ENCODE measurements at regions not wholly inside any gene's neighbourhood (a gene's known extent, or its start where the extent isn't known, plus 50 kb on each side); places are given as distances from the start of the nearest gene placed in this dataset.

- no peak overlapping the region for H3K9ac ChIP-seq (ENCODE audit: low read length in 3 of 3)
- H3K36me3 ChIP-seq (ENCODE audit: control insufficient read depth in 2 of 3, insufficient read depth in 3 of 3, low read length in 3 of 3): no peaks in the 10 kb centered on the region
- DNase-seq (peak in 1 of 5 donors; percentile 9), FAIRE-seq (no peak)
- no peaks in the 10 kb centered on the region for H3K9me3 ChIP-seq (ENCODE audit: control insufficient read depth in 2 of 3, insufficient read depth in 1 of 3, low read length in 3 of 3)
- intact Hi-C loops (cut with DNase I): no loop called here
- H3K4me1 ChIP-seq (ENCODE audit: control insufficient read depth in 2 of 3, insufficient read depth in 2 of 3, low read depth in 1 of 3, low read length in 3 of 3): no peaks in the 10 kb centered on the region
- TF ChIP-seq, protein P1, sequence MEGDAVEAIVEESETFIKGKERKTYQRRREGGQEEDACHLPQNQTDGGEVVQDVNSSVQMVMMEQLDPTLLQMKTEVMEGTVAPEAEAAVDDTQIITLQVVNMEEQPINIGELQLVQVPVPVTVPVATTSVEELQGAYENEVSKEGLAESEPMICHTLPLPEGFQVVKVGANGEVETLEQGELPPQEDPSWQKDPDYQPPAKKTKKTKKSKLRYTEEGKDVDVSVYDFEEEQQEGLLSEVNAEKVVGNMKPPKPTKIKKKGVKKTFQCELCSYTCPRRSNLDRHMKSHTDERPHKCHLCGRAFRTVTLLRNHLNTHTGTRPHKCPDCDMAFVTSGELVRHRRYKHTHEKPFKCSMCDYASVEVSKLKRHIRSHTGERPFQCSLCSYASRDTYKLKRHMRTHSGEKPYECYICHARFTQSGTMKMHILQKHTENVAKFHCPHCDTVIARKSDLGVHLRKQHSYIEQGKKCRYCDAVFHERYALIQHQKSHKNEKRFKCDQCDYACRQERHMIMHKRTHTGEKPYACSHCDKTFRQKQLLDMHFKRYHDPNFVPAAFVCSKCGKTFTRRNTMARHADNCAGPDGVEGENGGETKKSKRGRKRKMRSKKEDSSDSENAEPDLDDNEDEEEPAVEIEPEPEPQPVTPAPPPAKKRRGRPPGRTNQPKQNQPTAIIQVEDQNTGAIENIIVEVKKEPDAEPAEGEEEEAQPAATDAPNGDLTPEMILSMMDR (IDR thresholded peaks at IDR 0.05; ENCODE audit: borderline replicate concordance, extremely low read depth, insufficient read depth): no peak
- H3K27ac ChIP-seq (ENCODE audit: low read depth in 2 of 2, low read length in 2 of 2): no peak overlapping the region
- no peaks in the 10 kb centered on the region for H3K27me3 ChIP-seq (ENCODE audit: control insufficient read depth, insufficient read depth, low read length)
- no peak overlapping the region for H3K4me3 ChIP-seq (ENCODE audit: low read length in 3 of 3)
Measured at GRCh38 chr21:16847211-16847610, 665.6 kb upstream of the CXADR start.

DNA sequence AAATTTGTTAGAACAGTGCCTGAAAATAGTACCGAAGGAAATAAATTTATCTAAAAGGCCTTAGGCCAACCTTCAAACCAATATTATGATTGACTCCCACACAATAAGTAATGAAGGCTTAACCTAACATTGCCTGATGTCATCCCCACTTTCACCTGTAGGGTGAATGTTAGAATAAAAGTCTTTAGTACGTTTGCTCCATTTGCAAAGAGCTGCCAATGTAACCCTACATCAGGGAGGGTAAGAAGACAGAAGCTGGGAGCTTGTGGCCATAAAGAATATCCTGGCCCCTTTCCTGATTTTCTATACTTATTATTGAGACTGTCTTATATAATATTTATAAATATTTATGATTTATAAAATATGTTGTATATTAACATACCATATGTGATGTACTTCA lies 661.8 kb upstream of the CXADR start:
- FAIRE-seq (no peak), DNase-seq (no peak)
- H3K4me3 ChIP-seq (ENCODE audit: low read length in 3 of 3): no peak overlapping the region
- no peaks in the 10 kb centered on the region for H3K36me3 ChIP-seq (ENCODE audit: control insufficient read depth in 2 of 3, insufficient read depth in 3 of 3, low read length in 3 of 3)
- peaks cover 0 to 8% (median 1%) of the 10 kb centered on the region in 3 donors for H3K9me3 ChIP-seq (ENCODE audit: control insufficient read depth in 2 of 3, insufficient read depth in 1 of 3, low read length in 3 of 3)
- no peak overlapping the region for H3K9ac ChIP-seq (ENCODE audit: low read length in 3 of 3)
- H3K27ac ChIP-seq (ENCODE audit: low read depth in 2 of 2, low read length in 2 of 2): no peak overlapping the region
- intact Hi-C loops (cut with DNase I): no loop called here
- no peaks in the 10 kb centered on the region for H3K4me1 ChIP-seq (ENCODE audit: control insufficient read depth in 2 of 3, insufficient read depth in 2 of 3, low read depth in 1 of 3, low read length in 3 of 3)
- TF ChIP-seq, protein P1 (IDR thresholded peaks at IDR 0.05; ENCODE audit: borderline replicate concordance, extremely low read depth, insufficient read depth): no peak
- no peaks in the 10 kb centered on the region for H3K27me3 ChIP-seq (ENCODE audit: control insufficient read depth, insufficient read depth, low read length)

DNA sequence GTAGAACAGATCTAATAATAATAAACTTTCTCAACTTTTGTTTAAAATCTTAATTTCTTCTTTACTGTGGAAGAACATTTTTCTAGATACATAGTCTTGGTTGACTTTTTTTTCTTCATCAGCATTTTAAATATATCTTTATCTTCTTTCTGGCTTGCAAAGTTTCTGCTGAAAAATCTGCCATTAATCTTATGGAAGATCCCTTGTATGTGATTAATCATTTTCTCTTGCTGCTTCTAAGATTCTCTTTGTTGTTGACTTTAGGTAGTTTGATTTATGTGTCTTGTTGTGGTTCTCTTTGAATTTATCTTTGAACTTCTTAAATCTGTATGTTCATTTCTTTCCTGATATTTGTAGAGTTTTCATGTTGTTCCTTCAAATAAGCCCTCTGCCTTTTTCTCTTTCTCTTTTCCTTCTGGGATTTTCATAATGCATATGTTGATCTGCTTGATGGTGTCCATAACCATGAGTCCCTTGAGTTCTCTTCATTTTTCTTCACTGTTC lies 657.6 kb upstream of the CXADR start:
- intact Hi-C loops (cut with DNase I): no loop called here
- no peak overlapping the region for H3K4me3 ChIP-seq (ENCODE audit: low read length in 3 of 3)
- H3K4me1 ChIP-seq (ENCODE audit: control insufficient read depth in 2 of 3, insufficient read depth in 2 of 3, low read depth in 1 of 3, low read length in 3 of 3): no peaks in the 10 kb centered on the region
- no peaks in the 10 kb centered on the region for H3K27me3 ChIP-seq (ENCODE audit: control insufficient read depth, insufficient read depth, low read length)
- TF ChIP-seq, protein P1 (IDR thresholded peaks at IDR 0.05; ENCODE audit: borderline replicate concordance, extremely low read depth, insufficient read depth): no peak
- H3K9ac ChIP-seq (ENCODE audit: low read length in 3 of 3): no peak overlapping the region
- FAIRE-seq: no peak
- no peaks in the 10 kb centered on the region for H3K36me3 ChIP-seq (ENCODE audit: control insufficient read depth in 2 of 3, insufficient read depth in 3 of 3, low read length in 3 of 3)
- no peak for DNase-seq
- H3K9me3 ChIP-seq (ENCODE audit: control insufficient read depth in 2 of 3, insufficient read depth in 1 of 3, low read length in 3 of 3): peaks cover 0 to 12% (median 5%) of the 10 kb centered on the region in 3 donors
- no peak overlapping the region for H3K27ac ChIP-seq (ENCODE audit: low read depth in 2 of 2, low read length in 2 of 2)

DNA sequence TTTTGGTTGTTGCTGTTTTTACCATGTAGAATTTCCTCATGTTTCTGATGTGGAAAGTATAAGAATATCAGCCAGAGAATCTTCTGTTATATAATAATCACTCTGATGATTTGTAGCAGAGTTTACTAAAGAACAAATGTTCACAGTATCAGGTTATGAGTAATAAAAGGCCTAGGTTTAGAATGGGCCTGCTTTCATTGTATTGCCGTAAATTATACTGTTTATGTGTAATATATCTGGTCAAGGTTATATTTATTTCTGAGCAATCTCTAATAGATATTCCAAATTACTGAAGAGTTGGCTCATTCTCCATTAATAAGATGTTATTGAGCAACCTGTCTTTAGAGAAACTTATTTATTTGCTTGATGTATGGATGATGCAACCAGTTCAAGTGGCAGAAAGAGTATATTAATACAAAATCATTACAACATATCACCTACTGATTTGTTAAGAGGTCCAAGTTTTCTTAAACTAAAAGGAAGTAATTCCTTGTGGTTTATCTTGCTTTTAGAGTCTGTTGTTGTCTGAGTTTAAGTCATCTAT lies 649.4 kb upstream of the CXADR start:
- TF ChIP-seq, protein P1 (IDR thresholded peaks at IDR 0.05; ENCODE audit: borderline replicate concordance, extremely low read depth, insufficient read depth): no peak
- no peaks in the 10 kb centered on the region for H3K36me3 ChIP-seq (ENCODE audit: control insufficient read depth in 2 of 3, insufficient read depth in 3 of 3, low read length in 3 of 3)
- no peaks in the 10 kb centered on the region for H3K27me3 ChIP-seq (ENCODE audit: control insufficient read depth, insufficient read depth, low read length)
- no peak overlapping the region for H3K9ac ChIP-seq (ENCODE audit: low read length in 3 of 3)
- intact Hi-C loops (cut with DNase I): no loop called here
- FAIRE-seq (no peak), DNase-seq (no peak)
- H3K9me3 ChIP-seq (ENCODE audit: control insufficient read depth in 2 of 3, insufficient read depth in 1 of 3, low read length in 3 of 3): no peaks in the 10 kb centered on the region
- H3K4me1 ChIP-seq (ENCODE audit: control insufficient read depth in 2 of 3, insufficient read depth in 2 of 3, low read depth in 1 of 3, low read length in 3 of 3): no peaks in the 10 kb centered on the region
- no peak overlapping the region for H3K4me3 ChIP-seq (ENCODE audit: low read length in 3 of 3)
- no peak overlapping the region for H3K27ac ChIP-seq (ENCODE audit: low read depth in 2 of 2, low read length in 2 of 2)
